ENCODE measurements at regions not wholly inside any gene's neighbourhood (a gene's known extent, or its start where the extent isn't known, plus 50 kb on each side); places are given as distances from the start of the nearest gene placed in this dataset.
"Not testable (repeated sequence)": the region's sequence is repeated elsewhere in the genome, so short reads cannot be mapped to it uniquely, and the experiment has no call there.

DNA sequence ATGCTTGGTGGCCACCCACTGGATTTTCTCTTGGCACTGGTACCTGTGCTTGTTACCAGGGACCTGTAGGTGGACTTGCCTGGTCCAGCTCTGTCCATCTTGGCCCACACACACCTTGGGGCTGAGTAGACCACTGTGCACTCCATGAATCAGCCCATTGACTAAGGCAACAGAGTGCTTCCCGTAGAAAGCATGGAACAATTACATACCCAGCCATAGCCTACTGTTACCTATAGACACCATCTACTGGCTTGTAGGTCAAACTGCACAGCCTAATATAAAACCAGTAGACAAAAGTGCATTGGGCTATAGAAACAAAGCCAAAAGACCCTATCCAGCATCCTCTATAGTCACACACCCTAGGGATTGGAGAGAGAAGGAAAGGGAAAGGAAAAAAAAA is 378.9 kb downstream of the OTOL1 start:
- H3K4me3 ChIP-seq (ENCODE audit: low read depth, low read length), result no peak overlapping the region

DNA sequence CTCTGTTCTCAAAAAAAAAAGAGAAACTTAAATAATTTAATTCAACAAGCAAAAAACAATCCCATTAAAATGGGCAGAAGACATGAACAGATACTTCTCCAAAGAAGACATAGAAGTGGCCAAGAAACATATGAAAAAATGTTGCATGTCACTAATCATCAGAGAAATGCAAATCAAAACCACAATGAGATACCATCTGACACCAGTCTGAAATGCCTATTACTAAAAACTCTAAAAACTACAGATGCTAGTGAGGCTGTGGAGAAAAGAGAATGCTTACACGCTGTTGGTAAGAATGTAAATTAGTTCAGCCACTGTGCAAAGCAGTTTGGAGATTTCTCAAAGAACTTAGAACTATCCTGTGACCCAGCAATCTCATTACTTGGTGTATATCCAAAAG is 382.9 kb downstream of the OTOL1 start:
- DNase-seq (ENCODE audit: low read depth), result no peak
- no peak overlapping the region for H3K4me3 ChIP-seq (ENCODE audit: low read depth, low read length)

More for the DNA sequence above, 378.9 kb downstream of the OTOL1 start:
- DNase-seq (ENCODE audit: low read depth), result no peak

DNA sequence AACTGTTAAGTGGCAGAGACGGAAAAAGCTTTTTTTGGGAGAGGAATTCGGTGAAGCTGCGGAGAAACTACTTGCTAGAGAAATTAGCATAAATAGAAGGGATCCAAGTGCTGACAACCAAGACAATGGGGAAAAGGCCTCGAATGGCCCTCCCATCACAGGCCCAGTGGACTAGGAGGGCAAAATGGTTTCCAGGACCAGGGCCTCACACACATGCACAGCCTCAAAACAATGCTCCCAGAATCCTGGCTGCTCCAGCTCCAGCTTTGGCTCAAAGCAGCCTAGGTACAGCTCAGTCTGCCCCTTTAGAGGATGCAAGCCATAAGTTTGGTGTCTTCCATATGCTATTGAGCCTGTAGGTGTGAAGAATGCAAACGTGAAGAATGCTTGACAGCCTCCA is 388.2 kb downstream of the OTOL1 start:
- no peak for DNase-seq (ENCODE audit: low read depth)
- no peak overlapping the region for H3K4me3 ChIP-seq (ENCODE audit: low read depth, low read length)

DNA sequence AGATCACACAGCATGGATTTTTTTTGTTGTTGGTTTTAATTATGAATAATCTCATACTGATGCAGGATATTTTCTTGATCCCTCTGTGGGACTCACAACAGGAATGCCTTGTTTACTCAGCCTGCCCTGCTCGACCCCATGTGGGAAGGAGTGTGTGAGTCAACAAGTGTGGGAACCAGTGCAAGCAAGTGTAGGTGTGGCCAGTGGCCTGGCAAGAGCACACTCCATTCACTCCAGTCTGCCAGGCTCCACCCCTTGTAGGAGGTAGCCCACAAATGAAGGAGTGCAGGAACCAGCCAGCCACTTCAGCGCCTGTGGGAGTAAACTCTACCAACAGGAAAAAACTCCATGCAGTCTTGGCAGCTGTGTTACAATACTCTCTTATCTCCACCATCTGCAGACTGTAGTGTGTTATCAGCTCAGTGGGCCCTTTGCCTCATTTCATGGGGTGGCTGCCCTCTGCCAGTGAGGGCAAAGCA is 393.6 kb downstream of the OTOL1 start:
- DNase-seq (ENCODE audit: low read depth), result peak; percentile 98
- no peak overlapping the region for H3K4me3 ChIP-seq (ENCODE audit: low read depth, low read length)

DNA sequence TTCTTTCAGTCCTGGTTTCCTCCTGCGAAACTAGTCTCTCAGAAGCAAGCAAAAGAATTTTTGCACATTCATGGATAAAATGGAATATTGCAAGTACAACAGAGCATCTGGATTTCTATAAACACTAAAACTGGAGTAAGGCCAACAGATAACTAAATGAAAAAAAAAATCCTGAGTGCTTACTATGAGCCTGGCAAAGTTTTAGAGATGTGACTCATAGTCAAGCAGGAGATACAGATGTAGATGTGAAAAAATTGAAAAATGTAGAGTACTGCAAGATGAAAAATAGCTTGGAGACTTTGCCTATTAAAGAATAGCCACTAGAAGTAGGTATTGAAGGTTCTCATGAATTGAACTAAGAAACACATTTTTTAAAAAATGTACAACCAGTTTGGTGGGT is 397.4 kb downstream of the OTOL1 start:
- peak; percentile 59 for DNase-seq (ENCODE audit: low read depth)
- no peak overlapping the region for H3K4me3 ChIP-seq (ENCODE audit: low read depth, low read length)

DNA sequence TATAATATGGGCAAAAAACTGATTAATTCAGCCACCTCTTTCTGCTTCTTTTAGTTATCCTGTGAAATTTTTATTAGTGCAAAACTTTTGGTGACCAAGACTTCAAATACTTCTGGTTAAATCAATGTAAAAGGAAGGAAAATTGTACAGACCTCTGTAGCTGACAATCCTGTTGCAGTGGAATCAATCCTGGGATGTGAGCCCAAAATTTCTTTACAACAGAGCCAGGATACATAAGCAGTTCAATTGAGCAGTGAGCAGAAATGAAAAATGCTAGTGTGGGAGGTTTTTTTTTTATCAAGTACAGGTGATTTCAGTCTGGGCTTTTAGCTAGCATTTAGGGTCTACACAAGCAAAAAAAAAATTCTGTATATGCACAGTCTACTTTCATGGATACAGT is 398.0 kb downstream of the OTOL1 start:
- no peak for DNase-seq (ENCODE audit: low read depth)
- no peak overlapping the region for H3K4me3 ChIP-seq (ENCODE audit: low read depth, low read length)

DNA sequence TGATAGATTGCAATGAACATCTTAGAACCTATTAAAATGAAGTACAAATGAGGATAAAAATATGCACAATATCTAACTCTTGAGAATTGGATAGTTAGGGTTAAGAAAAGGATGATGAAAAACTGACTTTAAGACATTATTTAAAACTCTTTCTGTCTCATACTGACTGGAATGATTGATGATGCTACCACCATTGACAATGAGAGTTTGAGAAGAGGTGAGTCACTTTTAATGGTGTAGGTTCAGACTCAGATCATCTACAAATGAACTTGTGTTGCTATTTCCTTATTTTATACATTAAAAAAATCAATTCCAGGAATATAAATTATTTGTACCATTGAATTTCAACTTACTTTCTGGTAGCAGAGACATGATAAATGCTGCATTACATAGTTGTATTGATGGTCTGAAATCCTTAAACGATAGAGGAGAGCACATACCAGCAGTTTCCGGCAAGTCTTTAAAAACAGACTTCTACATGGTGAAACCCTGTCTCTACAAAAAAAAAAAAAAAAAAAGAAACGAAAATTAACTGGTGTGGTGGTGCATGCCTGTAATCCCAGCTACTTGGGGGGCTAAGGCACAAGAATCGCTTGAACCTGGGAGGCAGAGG is 409.0 kb downstream of the OTOL1 start:
- H3K4me3 ChIP-seq (ENCODE audit: low read depth, low read length), result no peak overlapping the region
- no peak for DNase-seq (ENCODE audit: low read depth)

DNA sequence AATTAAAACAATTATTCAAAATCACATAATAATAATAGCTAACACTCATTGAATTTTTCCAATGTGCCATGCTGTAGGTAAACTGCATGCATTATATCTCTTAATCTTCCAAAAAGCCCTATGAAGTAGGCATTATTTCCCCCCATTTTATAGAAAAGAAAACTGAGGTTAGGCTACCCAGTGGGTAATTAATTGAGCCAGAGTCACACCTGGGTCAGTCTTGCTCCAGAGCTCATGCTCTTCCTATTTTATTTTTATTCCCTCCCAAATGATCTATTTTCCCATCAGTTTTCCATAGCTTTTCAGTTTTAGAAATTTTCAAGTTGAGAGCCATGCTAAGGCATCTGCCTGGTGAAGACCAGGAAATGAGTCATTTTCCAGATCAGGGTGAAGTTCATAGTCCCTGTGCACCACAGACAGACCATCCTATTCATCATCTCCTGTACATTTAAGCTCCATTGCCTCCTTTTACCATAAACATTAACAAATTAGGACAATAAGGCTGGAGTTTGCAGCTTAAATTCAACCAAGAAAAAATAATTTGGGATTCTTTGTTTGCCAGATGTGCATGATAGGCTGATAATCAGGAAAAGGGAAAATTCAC is 417.3 kb downstream of the OTOL1 start:
- no peak overlapping the region for H3K4me3 ChIP-seq (ENCODE audit: low read depth, low read length)
- DNase-seq (ENCODE audit: low read depth), result peak; percentile 62

DNA sequence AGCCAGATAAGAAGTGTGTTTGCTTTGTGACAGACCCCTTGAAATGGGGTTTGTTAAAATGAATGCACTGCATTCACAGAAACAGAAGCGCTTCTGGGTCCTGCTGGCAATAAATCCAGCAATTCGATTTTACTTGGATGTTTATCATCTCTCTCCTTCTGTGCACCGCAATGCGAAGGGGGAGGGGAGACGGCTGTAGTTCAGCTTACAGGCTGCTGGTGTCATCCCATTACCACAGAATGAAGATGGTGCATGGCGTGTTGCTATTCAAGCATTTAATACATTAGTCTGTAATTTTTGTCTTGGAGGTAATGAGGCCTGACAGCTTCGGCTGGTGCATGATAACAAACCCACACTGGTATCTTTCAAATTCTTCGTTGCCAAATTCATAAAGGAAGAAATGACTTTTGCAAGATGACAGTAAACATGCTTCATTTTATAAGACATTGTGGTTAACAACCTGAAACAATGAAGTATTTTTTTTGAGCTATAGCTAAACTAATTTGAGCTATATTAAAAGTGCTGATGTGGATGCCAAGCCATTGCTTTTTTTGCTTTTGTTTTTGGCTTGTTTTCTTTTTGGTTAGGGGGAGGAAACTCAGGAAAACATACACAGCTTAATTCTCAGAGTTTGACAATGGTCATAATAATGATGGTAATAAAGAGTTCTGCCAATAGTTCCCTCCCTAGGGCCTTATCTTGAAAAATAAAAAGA is 418.3 kb downstream of the OTOL1 start:
- DNase-seq (ENCODE audit: low read depth), result peak; percentile 51
- H3K4me3 ChIP-seq (ENCODE audit: low read depth, low read length), result no peak overlapping the region

DNA sequence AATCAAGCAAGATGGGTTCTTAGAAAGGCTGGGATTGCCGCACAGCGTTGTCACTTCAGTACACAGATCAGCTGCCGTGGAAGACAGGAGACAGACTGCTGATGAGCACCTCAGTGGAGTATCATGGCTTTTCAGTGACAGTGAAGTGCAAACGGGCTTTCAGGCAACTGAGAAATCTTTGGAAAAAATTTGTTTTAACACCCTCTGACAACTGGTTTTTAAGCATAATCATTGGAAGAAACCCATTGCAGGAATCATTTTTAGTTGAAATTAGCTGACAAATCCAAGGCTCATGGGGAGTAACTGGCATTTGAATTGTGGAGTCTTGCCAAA is 418.8 kb downstream of the OTOL1 start:
- no peak overlapping the region for H3K4me3 ChIP-seq (ENCODE audit: low read depth, low read length)

DNA sequence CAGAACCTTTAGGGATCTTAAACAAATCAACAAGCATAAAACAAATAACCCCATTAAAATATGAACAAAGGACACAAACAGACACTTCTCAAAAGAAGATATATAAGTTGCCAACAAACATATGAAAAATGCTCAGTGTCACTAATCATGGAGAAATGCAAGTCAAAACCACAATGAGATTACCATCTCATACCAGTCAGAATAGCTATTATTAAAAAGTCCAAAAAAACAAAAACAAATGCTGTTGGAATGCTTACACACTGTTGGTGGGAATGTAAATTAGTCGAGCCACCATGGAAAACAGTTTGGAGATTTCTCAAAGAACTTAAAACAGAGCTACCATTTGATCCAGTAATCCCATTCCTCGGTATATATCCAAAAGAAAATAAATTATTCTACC is 423.6 kb downstream of the OTOL1 start:
- no peak for DNase-seq (ENCODE audit: low read depth)
- H3K4me3 ChIP-seq (ENCODE audit: low read depth, low read length), result no peak overlapping the region

More for the DNA sequence above, 418.8 kb downstream of the OTOL1 start:
- no peak for DNase-seq (ENCODE audit: low read depth)

DNA sequence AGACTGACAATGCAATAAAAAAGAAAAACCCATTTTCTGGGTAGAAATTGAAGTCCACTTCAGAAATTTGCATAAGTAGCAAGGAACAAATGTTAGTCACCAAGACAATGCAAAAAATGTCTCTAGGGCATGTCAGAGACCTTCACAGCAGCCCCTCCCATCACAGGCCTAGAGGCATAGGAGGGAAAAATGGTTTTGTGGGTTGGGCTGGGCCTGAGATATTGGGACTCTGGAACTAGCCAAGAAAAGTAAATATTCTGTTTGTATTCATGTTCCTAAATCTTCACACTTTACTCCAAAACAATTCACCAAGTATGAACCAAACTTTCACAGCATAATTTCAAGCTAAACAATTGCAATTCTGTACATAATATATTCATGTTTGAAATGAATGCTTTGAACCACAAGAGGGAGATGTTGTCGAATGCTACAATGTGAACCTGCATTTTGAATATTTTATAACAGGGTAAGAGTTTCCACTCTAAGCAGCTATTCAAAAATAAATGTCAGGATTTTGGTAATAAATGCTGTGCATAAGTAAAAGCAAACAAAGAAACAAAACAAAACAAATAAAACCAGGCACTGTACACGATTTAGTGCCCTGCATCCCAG is 429.2 kb downstream of the OTOL1 start:
- DNase-seq (ENCODE audit: low read depth), result no peak
- no peak overlapping the region for H3K4me3 ChIP-seq (ENCODE audit: low read depth, low read length)

DNA sequence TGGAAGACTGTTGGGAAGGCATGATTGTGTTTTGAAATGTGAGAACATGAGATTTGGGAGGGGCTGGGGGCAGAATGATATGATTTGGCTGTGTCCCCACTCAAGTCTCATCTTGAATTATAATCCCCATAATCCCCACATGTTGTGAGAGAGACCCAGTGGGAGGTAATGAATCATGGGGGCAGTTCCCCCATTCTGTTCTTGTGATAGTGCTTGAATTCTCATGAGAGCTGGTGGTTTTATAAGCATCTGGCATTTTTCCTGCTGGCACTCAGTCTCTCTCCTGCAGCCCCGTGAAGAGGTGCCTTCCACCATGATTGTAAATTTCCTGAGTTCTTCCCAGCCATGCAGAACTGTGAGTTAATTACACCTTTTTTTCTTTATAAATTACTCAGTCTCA is 430.5 kb downstream of the OTOL1 start:
- no peak overlapping the region for H3K4me3 ChIP-seq (ENCODE audit: low read depth, low read length)
- DNase-seq (ENCODE audit: low read depth), result peak; percentile 36

DNA sequence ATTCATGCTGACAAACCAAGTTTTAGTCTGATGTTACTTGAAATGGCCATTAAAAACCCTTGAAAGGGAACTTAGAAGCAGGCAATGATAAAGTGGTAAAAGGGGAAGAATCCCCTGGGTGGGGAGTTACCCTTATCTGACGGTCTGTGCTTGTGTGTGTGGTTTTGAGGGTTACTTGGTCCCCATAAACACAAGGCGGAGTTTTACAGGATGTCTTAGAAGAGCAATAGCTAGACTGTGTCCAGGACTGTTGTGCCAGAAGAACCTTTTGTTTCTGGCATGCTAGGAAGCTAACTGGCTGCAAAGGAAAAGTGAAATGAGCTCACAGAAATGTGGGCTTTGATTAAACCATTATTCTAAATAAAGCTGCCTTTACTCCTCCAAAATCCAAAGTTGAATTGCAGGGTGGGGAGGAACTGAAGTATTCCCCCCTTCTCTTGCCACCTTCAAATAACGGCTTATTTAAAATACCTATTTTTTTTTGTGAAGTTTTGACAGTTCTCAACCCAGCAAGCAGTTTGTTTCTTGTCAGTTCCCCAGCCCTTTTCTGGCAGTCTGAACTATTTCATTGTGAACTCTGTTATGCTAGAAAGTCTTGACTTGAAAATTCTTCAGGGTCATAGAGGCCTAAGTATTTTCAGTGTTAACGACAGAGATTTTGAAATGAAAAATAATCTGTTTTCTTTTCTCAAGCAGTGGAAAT is 443.5 kb downstream of the OTOL1 start:
- H3K4me3 ChIP-seq (ENCODE audit: low read depth, low read length), result no peak overlapping the region
- no peak for DNase-seq (ENCODE audit: low read depth)

DNA sequence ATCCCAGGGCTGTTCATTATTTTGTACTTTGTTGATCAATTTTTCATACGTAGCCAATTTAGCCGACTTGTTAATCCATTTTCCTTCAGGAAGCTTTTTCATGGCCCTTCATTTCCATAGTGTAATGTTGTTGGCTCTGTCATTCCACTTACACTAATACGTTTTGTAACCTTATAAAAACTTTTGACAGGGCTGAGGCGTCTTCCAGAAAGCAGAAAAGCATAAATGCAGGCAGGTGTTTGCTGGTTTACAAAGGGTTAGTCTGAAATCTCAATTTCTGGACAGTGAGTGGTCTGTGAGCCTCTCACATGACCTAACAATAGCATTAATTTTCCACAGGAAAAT is 444.0 kb downstream of the OTOL1 start:
- no peak overlapping the region for H3K4me3 ChIP-seq (ENCODE audit: low read depth, low read length)
- no peak for DNase-seq (ENCODE audit: low read depth)

DNA sequence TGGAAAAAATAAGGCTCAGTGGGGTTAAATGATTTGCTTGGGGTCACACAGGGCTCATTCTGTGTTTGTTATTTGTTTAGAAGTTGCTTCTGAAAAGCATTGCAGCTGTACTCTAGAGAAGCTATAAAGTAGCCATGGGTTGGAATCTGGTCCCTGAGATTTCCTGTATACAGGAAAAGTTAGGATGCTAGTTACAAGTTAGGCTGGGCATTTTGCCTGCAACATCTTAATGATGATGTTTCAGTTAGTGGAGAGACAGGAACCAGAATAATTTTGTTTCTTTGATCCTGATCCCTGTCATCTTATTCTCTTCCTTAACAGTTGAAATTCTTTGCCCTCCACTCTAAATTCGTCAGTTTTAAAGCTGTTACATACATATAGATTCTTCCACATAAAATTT is 445.3 kb downstream of the OTOL1 start:
- no peak overlapping the region for H3K4me3 ChIP-seq (ENCODE audit: low read depth, low read length)
- DNase-seq (ENCODE audit: low read depth), result no peak

DNA sequence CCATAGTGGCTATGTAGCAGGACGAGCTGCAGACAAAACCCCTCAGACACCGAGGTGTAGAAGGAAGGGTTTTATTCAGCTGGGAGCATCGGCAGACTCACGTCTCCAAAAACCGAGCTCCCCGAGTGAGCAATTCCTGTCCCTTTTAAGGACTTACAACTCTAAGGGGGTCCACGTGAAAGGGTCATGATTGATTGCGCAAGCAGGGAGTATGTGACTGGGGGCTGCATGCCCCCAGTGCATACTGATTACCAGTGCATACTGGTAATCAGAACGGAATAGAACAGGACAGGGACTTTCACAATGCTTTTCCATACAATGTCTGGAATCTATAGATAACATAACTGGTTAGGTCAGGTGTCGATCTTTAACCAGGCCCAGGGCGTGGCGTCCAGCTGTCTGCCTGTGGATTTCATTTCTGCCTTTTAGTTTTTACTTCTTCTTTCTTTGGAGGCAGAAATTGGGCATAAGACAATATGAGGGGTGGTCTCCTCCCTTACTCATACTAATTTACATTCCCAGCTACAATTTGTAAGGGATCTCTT is 447.3 kb downstream of the OTOL1 start:
- not testable (repeated sequence) for DNase-seq (ENCODE audit: low read depth); H3K4me3 ChIP-seq (ENCODE audit: low read depth, low read length)

DNA sequence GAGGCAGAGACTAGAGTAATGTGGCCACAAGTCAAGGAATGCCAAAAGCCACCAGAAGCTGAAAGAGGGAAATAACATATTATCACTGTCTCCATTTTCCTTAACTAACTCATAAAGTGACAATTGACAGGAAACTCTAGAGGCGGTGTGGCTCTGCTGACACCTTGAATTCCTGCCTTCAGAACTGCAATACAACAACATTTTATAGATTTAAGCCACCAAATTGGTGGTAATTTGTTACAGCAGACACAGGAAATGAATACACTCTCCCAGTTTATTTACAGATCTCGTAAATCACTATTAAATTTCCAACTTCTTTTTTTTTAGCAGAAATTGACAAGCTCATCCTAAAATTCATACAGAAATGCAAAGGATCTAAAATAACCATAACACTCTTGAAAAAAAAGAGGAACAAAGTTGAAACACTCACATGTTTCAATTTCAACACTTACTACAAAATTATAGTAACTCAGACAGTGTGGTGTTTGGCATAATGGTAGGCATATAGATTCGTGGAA is 449.9 kb downstream of the OTOL1 start:
- DNase-seq (ENCODE audit: low read depth), result no peak
- H3K4me3 ChIP-seq (ENCODE audit: low read depth, low read length), result no peak overlapping the region

DNA sequence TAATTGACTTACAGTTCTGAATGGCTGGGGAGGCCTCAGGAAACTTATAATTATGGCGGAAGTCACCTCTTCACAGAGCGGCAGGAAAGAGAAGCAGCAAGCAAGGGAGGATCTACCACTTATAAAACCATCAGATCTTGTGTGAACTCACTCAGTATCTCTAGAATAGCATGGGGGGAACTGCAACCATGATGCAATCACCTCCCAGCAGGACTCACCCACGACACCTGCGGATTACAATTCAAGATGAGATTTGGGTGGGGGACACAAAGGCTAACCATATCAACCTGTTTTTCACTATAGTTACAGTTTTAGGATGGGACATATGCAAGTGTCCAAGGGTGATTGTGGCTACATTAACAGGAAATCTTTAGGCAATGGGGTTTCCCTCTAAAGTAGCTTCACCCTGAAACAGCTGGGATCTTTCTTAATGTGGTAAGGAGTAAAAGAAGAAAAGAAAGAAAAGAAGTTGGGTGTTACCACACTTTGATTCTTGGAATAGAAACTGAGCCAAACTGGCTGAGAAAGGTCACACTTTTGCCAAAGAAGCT is 453.8 kb downstream of the OTOL1 start:
- no peak for DNase-seq (ENCODE audit: low read depth)
- H3K4me3 ChIP-seq (ENCODE audit: low read depth, low read length), result no peak overlapping the region
